ENCODE measurements at regions not wholly inside any gene's neighbourhood (a gene's known extent, or its start where the extent isn't known, plus 50 kb on each side); places are given as distances from the start of the nearest gene placed in this dataset.

DNA sequence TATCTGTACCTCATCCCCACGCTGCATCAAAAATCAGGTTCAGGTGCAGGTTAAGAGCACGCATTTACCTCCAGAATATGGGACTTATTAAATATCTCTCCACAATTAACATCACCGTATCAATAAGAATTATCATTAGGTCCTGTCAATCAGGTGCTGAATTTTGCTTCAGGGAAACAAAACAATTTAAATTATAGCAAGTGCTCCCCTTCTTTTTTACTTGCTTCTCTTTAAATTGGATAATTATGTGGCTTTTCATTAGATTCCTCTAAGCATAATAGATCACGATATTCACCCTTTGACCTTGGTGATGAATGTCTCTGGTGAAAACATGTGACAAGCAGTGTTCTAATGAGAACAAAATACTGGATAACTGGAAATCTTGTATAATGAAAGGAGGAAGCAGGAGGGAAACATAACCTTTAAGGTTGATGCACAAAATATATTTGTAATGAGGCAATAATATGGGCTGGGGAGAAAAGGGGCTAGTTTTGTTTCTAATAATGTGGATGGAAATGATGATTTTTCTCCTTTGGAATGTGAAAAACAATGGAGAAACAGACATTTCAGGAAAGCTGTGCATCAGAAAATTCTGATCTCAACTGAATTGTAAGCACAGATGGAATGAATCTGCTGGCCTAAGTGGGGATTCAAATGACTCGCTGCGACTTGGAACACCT lies 166.9 kb downstream of the SNX10 start:
- DNase-seq = no peak

- no peak for DNase-seq
These were observed 168.0 kb downstream of the SNX10 start for GRCh38 chr7:26459540-26460193.

GRCh38 chr7:26460351-26461085 lies 168.9 kb downstream of the SNX10 start:
- DNase-seq = no peak

DNA sequence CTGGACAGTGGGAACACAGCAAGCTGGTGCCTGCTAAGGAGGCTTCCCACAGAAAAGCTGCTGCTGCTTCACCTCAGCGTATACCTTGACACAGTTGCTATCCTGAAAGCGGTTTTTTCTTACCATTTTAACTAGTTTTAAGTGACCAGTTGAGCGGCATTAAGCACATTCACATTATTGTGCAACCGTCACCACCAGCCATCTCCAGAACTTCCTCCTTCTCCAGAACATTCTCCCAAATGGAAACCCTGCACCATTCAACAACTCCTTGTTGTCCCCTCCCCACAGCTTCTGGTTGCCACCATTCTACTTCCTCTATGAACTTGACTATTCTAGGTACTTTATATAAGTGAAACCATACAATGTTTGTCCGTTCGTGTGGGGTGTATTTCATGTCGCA lies 169.9 kb downstream of the SNX10 start:
- DNase-seq = no peak

DNA sequence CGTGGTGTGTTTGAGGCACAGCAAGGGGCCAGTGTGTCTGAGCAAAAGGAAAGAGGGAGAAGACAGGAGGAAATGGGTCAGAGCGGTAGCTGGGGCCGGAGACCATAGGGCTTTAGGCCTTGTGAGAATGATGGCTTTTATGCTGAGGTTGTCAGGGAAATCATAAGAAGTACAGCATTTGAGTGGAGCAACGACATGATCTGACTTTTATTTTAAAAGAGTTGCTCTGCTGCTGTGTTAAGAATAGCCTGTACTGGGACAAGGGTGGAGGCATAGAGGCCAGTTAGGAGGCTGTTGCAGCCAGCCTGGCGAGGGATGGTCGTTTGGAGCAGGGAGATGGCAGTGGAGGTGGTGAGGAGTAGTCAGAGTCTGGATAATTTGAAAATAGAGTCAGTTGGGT lies 174.3 kb downstream of the SNX10 start:
- DNase-seq = no peak

- no peak for DNase-seq
These were observed 175.4 kb downstream of the SNX10 start for GRCh38 chr7:26467104-26467503.

DNA sequence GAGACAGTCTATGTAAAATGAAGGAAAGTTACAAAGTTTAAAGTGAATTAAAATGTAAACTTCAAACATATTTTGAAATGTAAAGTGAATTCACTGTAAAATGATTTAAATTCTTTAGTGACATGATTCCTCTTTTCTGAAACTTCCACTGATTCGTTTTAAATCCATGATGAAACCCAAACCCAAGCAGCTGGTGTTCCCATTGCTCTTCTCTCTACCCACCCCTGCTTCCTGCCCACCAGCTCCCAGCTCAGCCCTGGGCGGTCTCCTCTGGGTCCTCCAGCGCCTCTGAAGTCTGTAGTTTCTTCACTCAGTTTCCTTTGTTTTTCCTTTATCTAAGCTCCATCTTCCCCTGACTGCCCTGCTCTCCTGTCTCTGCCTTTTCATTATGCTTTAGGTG lies 175.9 kb downstream of the SNX10 start:
- no peak for DNase-seq

DNA sequence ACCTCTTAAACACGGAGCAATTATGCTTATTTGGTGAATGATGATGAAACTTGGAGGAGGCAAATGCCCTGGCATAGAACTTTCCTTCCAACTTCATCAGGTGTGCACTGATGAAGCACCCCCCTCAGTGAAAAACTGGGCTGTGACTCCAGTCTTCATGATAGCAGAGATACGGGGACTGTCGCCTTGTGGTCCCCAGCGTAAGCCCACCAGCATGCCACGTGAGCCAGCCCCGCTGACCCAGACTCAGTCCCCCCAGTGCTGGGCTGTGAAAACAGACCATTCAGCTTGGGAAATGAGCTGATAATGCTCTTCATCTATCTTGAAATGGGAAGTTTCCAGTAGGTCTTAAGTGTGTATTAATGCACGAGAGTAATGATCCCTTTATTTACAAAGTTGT lies 177.0 kb downstream of the SNX10 start:
- no peak for DNase-seq

GRCh38 chr7:26469188-26469587 lies 177.5 kb downstream of the SNX10 start:
- DNase-seq = no peak

DNA sequence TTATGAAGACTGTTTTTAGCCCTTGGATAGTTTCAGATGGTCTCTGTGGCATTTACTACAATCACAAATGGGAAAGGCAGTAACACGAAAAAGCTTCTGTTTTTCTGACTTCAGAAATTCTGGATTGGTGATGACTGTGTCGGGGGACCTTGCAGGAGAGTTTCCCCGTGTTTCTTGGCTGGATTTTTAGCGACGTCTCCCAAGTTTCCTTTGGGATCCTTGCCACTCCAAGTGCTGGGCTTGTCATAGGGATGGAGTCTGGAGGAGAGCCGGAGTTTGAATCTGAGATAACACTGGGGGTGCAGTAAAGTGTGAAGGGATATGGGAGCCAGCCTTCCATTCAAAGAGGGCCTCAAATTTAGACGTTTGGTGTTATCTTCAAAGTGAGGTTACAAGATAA lies 179.0 kb downstream of the SNX10 start:
- DNase-seq = no peak

GRCh38 chr7:26471306-26472075 lies 179.8 kb downstream of the SNX10 start:
- no peak for DNase-seq

- no peak for DNase-seq
These were observed 181.3 kb downstream of the SNX10 start for GRCh38 chr7:26472971-26473370.

DNA sequence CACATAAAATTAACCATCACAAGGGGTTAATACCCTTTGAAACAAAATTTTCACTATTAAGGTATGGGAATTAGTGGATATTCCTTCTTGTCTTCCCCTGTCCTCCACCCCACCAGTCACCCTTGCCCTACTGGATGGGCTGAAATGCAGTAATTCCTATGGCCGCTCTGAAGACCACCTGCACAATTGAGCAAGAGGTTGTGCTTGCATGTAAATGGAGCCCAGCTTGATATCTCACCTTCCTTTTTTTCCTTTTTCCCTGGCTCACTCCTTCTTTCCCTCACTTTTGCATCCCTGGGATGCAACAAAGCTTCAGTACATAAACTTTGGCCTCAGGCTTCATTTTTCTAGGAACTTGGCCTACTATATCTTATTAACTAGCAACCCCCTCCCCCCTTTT lies 184.6 kb downstream of the SNX10 start:
- DNase-seq = no peak

DNA sequence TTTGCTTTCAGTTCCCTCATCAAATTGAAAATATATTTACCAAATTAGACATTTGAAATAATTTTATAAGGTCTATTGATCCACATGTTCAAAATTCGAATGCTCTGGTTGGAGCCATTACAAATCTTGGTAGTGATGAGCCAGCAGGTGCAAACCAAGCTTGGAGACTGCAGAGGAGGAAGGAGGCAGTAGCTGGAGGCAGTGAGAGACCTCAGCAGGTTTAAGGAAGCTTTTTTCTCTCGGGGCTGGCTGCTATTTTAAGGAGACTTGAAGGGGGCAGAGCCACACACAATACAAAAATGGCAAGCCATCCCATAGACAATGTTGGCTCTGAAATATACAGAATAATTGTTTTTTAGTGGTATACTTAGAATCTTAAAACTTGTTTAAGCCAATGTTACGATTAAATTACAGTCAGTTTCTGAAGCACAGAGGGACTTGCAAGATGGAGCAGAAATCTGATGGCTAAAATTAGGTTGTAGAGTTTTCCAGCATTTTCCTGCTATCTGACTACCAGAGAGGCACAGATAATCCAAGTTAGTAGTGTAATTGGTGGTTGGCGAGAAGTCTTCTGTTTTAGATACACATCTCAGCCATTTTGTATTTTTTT lies 185.8 kb downstream of the SNX10 start:
- DNase-seq = no peak

GRCh38 chr7:26478550-26478949 lies 186.9 kb downstream of the SNX10 start:
- no peak for DNase-seq

GRCh38 chr7:26479581-26479980 lies 187.9 kb downstream of the SNX10 start:
- DNase-seq = peak; percentile 28 to 41

DNA sequence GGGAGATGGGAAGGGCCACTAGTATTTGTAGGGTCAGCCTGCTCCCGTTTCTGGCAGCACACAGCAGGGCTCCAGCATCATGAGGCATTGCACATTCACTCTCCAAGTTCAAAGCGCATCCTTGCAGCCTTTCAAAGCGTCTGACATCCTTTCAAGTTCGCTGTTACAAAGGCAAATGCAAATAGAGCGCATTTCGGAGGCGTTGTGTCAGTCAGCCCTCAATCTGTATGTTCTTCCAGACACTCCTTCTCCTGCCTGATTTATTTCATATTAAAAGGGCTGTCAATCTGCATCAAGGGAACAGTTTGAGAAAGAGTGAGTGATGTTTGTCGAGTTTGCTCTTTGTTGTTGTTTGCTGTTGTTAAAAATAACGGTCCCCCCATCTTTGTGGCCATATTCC lies 188.5 kb downstream of the SNX10 start:
- no peak for DNase-seq

GRCh38 chr7:26482927-26483326 lies 191.3 kb downstream of the SNX10 start:
- DNase-seq = no peak

- no peak for DNase-seq
These were observed 192.2 kb downstream of the SNX10 start for GRCh38 chr7:26483843-26484242.

- no peak for DNase-seq
These were observed 193.8 kb downstream of the SNX10 start for GRCh38 chr7:26485367-26485934.

DNA sequence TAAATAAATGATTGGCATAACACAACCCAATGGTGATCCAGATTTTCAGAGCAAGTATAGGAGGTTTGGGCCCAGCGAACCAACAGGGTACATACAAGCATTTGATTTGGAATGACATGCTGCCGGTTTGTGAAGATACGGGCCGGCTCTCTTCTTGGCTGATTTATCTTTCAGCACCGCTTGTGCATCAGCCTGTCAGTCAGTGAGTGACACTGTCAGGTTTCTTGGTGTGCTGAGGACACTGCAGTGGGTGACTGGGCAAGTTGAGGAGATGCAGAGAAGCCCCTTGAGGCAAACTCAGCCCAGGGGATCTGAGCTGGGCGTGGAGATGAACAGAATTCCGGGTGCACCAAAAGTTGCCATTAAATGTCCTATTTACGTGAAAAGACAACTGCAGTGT lies 194.5 kb downstream of the SNX10 start:
- DNase-seq = no peak

Data from right lung (tissue), 2 donors.